ENCODE measurements at regions not wholly inside any gene's neighbourhood (a gene's known extent, or its start where the extent isn't known, plus 50 kb on each side); places are given as distances from the start of the nearest gene placed in this dataset.

GRCh38 chr10:129344731-129345355 lies 122.2 kb upstream of the MGMT start:
- no peak for TF ChIP-seq POLR2A (IDR thresholded peaks at IDR 0.05; ENCODE audit: borderline replicate concordance, extremely low read depth, insufficient read depth, insufficient read length)
- TF ChIP-seq CTCF (IDR thresholded peaks at IDR 0.05 in 2 of 3, conservative IDR thresholded peaks at IDR 0.05 in 1 of 3; ENCODE audit: borderline replicate concordance in 1 of 3, insufficient read depth in 1 of 3, low read depth in 2 of 3, low read length in 2 of 3): no peak
- no peak for TF ChIP-seq EZH2 (IDR thresholded peaks at IDR 0.05)
- no peak for TF ChIP-seq REST (IDR thresholded peaks at IDR 0.05; ENCODE audit: low read depth)
- no peak for TF ChIP-seq EZH2phosphoT487 (IDR thresholded peaks at IDR 0.05; ENCODE audit: borderline replicate concordance)
- no peak for TF ChIP-seq YY1 (IDR thresholded peaks at IDR 0.05; ENCODE audit: extremely low read depth, insufficient replicate concordance, low read depth, low read length)
- TF ChIP-seq ZNF274 (IDR thresholded peaks at IDR 0.05; ENCODE audit: low read depth, low read length): no peak
- TF ChIP-seq CEBPB (IDR thresholded peaks at IDR 0.05; ENCODE audit: low read depth): no peak
- TF ChIP-seq TCF7L2 (IDR thresholded peaks at IDR 0.05; ENCODE audit: borderline replicate concordance, extremely low read depth, insufficient read depth, insufficient read length): no peak
- no peak for TF ChIP-seq POLR2AphosphoS5 (IDR thresholded peaks at IDR 0.05; ENCODE audit: low read depth, low read length)
- TF ChIP-seq CBX3 (IDR thresholded peaks at IDR 0.05; ENCODE audit: low read depth): no peak
- TF ChIP-seq RAD21 (IDR thresholded peaks at IDR 0.05; ENCODE audit: low read depth): no peak
- TF ChIP-seq ZBTB33 (IDR thresholded peaks at IDR 0.05; ENCODE audit: extremely low read depth, insufficient replicate concordance, low read length): no peak
- no peak for TF ChIP-seq ZFX (IDR thresholded peaks at IDR 0.05)
